CD4-positive, alpha-beta T cell treated with Interleukin-4 for 1 hour (primary cell): ENCODE measurements at regions not wholly inside any gene's neighbourhood (a gene's known extent, or its start where the extent isn't known, plus 50 kb on each side); places are given as distances from the start of the nearest gene placed in this dataset.
"Not testable (repeated sequence)": the region's sequence is repeated elsewhere in the genome, so short reads cannot be mapped to it uniquely, and the experiment has no call there.

Experiments
- DNase-seq, 2 donors: peaks; one replicate each; pipeline ENCODE4 v3.0.0-alpha.2; 2020 to 2022

DNA sequence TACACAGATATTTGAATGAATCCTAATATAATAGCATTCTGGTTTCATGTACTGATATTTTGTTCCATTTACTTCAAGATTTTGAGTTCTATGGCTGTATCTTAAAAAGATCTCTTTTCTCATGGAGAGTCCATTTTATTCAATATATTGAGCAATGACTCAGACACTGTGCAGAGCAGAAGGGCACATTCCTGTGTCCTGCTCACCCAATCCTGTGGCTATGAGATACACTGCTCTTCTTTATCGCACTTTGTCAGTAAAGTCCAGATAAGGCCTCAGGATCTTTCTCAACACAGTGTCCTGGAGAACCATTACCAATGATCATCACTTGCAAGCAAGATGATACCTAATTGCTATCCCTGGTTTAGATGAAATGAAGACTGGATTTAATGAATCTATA lies 155.0 kb downstream of the CYSLTR2 start:
- DNase-seq = no peak

DNA sequence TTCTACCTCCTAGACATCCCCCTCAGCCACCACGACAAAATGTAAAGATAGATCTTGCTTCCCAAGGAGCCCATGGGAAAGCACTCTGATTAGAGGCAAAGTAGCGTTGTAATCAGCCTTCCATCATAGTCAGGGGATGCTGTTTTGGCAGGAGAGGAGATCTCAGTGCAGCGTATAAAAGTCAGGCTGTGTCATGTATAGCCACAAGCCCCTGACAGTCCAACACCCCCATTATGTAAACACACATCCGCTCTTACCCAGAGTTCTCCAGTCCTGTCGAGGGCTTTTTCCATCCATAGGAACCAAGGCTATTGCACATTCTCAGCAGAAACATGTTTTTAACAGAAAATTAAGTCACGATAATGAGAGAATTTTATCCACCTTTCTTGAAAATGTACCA lies 156.3 kb downstream of the CYSLTR2 start:
- no peak for DNase-seq

DNA sequence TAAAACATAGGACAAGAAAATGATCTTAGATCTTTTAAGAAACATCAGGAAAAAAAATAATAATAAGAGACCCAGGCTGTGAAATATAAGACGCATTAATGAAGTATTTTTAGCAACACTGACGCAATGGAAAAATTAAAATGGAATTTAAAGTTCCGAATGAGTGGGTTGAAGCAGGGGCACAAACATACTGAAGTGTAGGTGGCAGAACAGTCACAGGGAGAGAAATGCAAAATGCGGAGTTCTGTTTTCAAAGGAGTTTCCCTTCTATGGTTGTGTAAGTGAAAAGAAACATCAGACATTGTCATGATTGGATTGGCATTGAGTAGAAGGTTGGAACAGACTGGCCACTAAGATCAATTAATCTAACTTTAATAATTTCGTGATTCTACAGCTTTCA lies 159.8 kb downstream of the CYSLTR2 start:
- DNase-seq = no peak

DNA sequence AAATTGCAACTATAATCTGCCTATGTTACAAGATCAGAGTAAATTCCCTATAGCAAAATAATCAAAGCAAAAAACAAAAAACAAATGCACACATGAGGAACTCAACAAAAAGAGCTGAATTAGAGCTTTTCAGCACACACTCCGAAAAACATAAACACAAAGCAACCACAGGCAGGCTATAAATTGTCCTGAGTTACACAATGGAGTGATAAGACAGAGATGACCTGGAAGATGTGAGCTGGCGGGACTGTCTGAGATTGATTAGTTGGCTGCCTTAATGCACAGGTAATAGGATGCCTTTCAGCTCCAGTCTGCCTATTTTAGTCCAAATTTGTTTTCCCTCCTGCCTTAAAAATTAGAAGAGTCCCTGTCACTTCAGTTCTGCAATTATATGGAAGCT lies 159.0 kb upstream of the FNDC3A start:
- no peak for DNase-seq

DNA sequence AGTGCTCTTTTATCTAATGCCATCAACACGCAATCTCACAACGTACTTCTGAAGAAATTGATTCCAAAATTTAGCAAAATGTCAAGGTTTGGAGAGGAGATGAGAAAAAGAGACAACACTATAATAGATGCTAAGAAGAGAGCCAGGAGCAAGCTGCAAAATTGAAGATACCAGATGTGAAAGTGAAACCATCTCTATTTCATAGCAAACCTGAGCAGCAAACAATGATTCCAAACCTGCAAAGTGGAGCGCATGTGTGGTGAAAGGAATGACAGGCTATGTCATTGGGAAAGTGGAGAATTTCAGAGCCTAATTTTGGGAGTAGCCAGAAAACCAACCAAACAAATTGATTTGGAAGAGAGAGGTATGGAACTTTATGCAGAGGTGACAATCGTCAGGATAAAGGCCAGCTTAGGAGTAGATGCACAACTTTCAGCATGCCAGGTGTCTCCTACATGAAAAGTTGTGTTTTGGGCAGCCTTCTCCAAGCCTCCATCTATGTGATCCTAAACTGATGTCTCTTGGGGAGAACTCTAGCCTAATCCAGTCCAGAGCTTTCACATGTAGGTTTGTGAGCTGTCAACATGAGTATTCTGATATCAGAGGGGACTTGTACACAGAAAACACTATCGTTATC lies 158.4 kb upstream of the FNDC3A start:
- DNase-seq = peak in 1 of 2 donors; percentile 31

DNA sequence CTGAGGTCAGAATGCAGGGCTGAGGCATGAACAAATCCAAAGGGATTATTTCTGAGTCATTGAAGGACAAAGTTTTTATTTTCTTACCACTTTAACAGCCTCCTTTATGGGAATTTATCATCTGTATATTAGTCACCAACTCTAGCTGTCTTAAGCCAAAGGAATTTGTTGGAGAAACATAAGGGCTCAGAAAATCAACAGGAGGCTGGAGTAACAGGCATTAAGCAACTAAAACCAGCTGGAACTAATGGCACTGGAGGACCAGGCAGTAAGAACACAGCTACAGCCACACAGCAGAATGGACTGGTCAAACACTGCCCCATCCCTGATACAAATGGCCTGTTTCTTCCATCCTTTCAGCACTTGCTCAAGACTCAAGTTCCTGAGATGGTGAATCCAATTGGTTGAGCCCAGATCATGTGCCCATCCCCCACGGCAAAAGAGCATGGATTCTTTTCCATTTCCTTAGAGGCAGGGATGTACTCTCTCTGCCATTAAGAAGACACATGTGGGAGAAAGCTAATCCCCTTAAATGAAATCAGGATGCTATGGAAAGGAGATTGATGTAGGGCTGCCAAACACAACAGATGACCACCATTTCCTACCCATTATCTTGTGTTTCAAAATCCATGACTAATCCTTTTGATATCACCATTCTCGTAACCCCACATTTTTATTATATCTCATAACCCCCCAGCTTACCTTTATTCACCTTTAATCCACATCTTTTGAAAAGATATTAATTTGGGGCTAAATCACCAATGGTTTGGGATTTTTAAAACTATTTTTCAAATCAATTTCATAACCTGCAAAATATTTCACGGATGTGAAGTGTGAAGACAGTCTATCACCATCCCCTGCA lies 157.0 kb upstream of the FNDC3A start:
- no peak for DNase-seq

DNA sequence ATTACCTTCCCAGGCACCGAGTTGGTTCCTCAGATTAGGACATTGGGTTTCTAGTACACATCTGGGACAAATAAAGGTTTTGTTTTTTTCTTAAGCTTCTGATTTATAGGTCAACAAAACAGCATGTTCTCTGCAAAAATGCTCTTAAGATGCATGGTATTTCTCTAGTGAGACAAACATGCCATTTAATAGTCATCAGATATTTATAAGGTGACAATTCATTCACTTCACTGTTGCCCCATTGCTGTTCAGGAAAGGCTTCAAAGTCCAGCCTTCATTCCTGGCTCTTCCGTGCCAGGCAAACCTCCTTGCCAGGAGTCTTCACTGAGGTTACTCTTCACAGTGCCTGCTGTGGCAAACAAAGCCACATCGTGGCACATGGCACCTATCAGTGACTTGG lies 156.3 kb upstream of the FNDC3A start:
- no peak for DNase-seq

DNA sequence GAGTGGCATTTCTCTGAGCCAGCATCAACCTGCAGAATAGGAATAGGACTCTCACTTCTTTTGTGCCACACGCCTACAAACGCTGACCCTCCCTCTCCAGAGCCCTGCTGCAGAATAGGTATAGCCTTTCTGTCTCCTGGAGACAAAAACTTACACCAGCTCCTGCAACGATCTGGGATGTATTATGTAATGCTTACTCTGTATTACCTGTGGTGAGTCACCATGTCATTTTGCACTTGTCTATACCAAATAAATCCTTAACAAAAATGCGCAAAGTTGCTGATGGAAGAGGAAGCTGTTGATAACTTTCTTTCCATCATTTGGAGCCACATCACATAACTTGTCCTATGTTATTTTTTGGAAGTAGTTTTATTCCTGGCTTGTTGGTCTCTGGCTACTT lies 155.8 kb upstream of the FNDC3A start:
- DNase-seq = no peak

DNA sequence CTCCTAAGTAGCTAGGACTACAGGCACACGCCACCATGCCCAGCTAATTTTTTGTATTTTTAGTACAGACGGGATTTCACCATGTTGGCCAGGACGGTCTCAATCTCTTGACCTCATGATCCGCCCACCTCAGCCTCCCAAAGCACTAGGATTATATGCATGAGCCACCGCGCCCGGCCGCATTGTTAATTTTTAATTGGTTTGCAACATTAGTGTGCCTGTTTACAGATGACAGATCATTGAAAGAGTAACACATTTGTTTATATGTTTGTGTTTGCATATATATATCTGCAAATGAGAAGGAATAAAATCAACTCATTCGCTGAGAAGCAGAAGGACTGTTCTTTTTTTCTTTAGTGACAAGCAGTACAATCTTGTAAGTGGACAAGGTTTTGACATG lies 152.2 kb upstream of the FNDC3A start:
- DNase-seq = not testable (repeated sequence)

DNA sequence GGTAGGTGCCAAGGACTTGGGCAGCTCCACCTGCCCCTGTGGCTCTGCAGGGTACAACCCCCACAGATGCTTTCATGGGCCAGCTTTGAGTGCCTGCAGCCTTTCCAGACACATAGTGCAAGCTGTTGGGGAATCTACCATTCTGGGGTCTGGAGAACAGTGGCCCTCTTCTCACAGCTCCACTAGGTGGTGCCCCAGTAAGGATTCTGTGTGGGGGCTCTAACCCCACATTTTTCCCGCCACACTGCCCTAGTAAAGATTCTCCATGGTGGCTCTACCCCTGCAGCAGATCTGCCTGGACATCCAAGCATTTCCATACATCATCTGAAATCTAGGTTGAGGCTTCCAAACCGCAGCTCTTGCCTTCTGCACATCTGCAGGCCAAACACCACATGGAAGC lies 149.7 kb upstream of the FNDC3A start:
- DNase-seq = no peak

DNA sequence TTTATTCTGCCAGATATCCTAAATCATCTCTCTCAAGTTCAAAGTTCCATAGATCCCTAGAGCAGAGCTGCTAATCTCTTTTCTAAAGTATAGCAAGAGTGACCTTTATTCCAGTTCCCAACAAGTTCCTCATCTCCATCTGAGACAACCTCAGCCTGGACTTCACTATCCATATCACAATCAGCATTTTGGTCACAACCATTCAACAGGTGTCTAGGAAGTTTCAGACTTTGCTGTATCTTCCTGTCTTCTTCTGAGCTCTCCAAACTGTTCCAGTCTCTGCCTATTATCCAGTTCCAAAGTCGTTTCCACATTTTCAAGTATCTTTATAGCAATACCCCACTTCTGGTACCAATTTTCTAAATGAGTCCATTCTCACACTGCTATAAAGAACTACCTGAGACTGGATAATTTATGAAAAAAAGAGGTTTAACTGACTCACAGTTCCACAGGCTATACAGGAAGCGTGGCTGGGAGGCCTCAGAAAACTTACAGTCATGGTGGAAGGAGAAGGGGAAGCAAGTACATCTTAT lies 148.7 kb upstream of the FNDC3A start:
- DNase-seq = not testable (repeated sequence)

DNA sequence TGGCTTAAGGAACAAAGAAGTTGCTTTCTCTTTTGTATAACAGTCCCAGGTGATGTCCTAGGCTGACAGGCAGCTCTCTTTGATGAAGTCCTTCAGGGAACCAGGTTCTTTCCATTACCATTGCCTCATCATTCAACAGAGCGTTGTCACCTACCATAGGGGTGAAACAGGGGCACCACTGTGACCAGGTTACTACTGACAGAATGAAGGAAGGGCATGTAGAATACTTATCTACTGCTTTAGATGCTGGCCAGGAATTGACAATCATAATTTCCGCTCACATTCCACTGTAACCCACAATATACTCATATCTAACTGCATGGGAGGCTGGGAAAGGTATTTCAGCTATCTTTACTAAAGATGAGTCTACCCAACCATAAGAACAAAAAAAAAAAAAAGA lies 148.0 kb upstream of the FNDC3A start:
- DNase-seq = no peak

DNA sequence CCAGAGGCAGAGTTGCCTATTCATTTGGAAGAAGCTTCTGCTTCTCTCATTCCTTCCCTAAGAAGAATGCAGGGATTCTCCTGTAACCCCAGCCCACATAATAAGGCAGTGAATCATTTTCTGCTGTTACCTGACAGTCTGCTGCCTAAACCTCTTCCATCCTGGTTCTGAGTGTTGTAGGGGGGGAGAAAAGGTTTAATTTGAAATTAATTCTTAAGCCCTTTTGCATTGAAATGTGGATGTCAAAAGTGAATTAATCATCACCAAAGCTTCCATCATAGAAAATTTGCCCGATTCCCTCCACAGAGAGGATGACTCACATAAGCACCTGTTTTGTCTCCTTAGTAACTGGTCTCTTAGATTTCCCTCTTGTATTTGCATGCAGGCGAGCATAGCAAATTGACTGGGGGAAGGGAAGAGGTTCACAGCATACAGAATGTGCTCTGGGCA lies 146.7 kb upstream of the FNDC3A start:
- no peak for DNase-seq

DNA sequence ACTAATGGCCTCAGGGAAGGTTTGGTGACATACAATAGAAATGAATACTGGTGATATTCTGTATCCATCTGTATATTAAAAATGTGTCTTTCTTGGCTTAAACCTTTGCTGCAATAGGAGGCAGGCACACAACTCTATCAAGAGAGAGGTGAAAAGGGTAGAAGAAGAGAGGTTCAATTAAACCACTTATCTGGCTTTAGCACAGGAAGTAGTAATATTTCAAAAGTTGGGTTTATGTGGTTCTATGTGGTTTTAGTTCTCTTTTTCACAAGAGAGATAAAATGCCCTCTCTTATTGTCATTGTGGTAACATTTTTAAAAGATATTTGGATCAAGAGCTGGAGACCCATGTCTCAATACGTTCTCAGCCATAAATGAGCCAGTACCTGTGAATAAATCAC lies 146.2 kb upstream of the FNDC3A start:
- no peak for DNase-seq

DNA sequence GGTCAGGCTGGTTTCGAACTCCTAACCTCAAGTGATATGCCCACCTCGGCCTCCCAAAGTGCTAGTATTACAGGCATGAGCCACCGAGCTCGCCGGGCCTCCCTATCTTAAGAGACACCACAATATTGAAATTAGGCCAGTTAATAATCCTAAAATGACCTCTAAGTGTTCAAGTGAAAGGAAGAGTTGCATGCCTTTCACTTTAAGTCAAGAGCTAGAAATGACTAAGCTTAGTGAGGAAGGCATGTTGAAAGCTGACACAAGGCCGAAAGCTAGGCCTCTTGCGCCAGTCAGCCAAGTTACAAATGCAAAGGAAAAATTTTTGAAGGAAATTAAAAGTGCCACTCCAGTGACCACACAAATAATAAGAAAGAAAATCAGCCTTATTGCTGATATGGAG lies 144.5 kb upstream of the FNDC3A start:
- DNase-seq = no peak

DNA sequence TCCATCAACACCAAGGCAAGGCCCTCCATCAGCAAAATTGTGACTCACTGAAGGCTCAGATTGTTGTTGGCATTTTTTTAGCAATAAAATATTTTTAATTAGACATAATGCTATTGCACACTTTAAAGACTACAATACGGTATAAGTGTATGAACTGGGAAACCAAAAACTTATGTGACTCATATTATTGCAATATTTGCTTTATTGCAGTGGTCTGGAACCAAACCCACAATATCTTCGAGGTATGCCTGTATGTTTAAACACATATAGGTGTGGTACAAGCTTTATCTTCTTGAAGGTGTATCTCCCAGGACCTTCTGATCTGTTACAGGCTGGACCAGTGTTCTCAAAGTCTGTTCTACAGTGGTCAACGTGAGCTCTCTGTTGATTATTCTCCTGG lies 142.3 kb upstream of the FNDC3A start:
- DNase-seq = no peak

DNA sequence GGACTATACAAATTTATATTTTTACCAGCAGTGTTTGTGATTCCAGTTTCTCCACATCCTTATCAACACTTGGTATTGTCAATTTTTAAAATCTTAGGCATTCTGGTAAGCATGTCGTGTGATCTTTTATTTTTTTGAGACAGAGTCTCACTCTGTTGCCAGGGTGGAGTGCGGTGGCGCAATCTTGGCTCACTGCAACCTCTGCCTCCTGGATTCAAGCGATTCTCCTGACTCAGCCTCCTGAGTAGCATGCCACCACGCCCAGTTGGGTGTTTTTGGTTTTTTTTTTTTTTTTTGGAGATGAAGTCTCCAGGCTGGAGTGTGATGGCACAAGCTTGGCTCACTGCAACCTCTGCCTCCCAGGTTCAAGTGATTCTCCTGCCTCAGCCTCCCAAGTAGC lies 140.4 kb upstream of the FNDC3A start:
- DNase-seq = not testable (repeated sequence)

DNA sequence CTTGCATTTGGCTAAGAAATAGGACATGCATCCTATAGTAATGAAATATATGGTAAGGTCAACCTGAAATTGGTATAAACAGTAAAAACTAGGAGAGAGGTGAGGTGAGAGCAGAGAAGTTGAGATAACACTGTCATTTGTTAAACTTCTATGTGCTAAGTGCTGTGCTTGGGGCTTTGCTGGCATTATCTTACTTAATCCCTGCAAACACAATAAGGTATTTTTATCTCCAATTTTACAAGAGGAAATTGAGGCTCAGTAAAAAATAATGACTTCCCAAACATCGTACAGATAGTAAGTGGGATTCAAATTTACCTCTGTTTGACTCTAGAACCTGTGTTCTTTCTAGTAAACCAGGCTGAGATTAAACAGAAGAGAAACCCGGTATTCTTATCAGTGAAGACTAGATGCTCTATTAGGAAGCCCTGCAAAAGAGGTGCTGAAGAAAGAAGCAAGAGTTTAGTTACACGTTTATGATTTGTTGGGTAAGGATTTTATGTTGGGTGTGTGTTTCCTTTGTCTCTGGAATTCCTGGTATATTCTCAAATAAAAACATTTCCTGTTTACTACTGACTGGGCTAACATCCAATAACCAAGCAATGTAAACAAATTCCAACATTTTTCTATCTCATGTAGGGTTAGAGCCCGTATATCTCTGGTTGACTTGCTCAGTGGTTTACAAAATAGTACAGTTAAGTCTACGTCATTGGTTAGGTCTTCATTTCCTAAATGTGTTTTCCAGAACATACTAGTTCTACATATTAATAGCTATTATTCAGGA lies 137.3 kb upstream of the FNDC3A start:
- DNase-seq = no peak

DNA sequence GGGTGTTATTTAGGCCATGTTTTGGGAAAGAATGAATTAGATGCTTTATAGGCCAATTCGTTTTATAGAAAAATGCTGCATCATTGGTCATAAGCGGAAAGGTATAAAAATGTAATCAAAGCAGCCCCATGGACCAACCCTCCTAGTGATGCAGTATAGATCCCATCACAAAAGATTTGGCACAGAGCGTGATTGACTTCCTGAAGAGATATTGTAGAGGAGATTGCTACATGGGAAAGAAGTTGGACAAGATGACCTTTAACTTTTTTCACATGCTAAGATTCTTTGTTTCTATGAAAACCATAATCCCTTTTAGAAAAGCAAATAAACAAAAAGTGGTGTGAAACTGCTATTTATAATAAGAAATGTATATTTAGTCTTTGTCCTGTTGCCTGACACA lies 136.5 kb upstream of the FNDC3A start:
- DNase-seq = no peak

DNA sequence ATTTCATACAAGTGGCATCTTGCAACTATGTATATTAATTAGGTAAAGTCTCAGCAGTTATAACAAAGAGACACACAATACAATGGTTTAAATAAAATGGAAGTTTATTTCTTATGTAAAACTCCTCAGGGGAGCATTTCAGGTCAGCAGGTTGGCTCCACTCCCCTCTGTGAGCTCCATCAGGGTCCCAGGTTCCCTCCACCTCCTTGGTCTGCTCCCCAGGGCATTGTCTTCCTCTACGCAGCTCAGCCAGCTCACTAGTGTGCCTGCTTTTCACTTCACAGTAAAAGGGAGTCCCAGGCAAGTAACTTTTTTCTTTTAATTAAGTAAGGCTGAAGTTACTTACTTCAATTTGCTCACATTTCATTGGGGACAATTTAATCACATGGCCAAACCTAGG lies 135.3 kb upstream of the FNDC3A start:
- DNase-seq = no peak

DNA sequence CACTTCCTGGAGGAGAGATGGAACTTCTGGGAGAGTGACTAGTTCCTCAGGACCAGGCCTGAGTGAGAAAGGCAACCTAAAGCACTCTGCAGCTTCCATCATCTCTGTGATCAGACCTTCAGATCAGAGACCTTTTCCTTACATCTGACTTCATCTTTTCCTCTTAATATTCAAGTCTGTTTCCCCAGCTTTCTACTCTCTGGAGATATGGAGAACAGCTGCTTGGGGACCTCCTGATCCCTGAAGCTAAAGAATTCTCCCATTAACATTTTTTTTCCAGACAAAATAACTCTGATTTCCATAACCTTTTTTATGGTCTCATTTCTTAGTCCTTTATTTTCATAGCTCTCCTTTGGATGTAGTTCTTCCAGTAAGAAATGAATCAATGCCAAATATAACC lies 133.4 kb upstream of the FNDC3A start:
- no peak for DNase-seq

DNA sequence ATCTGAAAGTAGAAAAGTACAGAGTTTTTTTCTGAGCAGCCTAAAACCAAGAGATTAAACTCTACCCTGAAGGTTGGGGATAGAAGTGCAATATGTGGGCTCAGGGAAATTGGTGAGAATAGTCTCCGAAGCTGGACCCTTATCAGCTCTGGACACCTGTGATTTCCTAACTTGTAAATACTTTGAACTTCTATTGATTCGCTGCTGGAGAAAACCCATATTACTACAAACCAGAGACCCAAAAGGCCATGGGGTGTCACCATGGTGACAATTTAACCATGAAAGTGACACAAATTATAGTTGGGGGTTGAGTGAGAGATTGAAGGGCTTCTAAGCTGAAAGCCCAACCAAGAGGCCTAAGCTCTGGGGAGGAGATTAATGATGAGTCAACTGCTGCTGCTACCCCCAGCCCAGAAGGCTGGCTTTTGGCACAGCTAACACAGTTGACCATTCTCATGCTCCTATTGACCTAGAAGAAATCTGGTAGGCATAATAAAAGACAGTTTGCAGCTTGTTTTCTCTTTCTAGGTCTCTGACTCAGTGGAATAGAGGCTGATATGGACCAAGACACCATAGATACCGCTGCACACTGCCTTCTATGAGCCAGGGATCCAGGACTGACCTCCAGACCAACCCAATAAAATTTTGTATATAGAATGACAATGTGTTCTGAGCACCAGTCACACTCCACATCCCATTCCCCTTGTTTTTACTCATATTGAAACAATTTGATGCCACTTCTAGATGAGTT lies 131.9 kb upstream of the FNDC3A start:
- no peak for DNase-seq

DNA sequence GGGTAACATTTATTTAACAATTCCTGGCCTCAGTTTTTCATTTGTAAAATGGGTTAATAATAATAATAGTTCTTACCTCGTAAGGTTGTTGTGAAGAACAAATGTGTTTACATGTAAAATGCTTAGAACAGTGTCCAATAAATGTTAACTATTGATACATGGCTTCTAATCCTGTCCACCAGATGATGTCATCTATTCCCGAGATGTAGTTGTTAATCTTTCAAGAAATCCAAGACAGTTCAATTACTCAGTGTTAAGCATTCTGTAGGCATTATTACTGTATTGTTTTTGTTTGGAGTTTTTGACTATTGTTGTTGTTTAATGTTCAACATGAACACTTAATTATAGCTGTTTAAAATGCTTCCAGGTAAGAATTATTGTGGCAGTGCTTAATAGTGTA lies 131.0 kb upstream of the FNDC3A start:
- DNase-seq = no peak
